GM12864 (cell line): ENCODE measurements at regions not wholly inside any gene's neighbourhood (a gene's known extent, or its start where the extent isn't known, plus 50 kb on each side); places are given as distances from the start of the nearest gene placed in this dataset.

Experiments
- DNase-seq: peaks from one replicate; pipeline ENCODE4 v3.0.0-alpha.2; 2011; ENCODE audit warnings: low read depth
- H3K4me3 ChIP-seq: 2 replicates; pipeline ENCODE4 v1.5.1; 2011; ENCODE audit warnings: mild to moderate bottlenecking, low read depth, low read length, control low read depth
- TF ChIP-seq, protein P1 (sequence below): IDR thresholded peaks from 2 replicates; pipeline ENCODE4 v1.5.1; 2011; ENCODE audit warnings: low read depth, mild to moderate bottlenecking, moderate library complexity, low read length, control low read depth, inconsistent platforms; ENCODE audit errors: missing control alignments

DNA sequence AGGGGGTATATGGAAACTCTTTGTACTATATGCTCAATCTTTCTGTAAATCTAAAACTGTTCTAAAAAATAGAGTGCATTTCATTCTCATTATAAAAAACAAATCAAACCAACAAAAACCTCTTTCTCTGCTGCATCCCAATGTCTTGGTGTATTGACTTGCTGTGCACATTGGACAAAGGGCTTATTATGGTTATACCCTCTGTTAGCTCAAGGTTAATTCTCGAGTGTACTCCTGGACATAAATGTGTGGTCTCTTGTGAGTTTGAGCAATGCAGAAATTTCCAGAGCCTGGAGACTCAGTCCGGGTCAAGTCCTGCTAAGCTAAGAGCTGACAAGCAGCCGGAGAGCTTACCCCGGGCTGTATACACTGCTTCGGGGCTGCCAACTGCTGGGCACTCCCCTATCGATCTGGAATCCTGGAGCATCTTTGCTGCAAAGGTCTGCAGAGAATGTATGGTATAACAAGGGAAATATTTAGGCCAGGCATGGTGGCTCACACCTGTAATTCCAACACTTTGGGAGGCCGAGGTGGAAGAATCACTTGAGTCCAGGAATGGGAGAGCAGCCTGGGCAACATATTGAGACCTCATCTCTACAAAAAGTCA lies 66.2 kb upstream of the BRD7 start:
- TF ChIP-seq, protein P1, sequence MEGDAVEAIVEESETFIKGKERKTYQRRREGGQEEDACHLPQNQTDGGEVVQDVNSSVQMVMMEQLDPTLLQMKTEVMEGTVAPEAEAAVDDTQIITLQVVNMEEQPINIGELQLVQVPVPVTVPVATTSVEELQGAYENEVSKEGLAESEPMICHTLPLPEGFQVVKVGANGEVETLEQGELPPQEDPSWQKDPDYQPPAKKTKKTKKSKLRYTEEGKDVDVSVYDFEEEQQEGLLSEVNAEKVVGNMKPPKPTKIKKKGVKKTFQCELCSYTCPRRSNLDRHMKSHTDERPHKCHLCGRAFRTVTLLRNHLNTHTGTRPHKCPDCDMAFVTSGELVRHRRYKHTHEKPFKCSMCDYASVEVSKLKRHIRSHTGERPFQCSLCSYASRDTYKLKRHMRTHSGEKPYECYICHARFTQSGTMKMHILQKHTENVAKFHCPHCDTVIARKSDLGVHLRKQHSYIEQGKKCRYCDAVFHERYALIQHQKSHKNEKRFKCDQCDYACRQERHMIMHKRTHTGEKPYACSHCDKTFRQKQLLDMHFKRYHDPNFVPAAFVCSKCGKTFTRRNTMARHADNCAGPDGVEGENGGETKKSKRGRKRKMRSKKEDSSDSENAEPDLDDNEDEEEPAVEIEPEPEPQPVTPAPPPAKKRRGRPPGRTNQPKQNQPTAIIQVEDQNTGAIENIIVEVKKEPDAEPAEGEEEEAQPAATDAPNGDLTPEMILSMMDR: no peak
- no peak for DNase-seq
- H3K4me3 ChIP-seq: no peak overlapping the region

DNA sequence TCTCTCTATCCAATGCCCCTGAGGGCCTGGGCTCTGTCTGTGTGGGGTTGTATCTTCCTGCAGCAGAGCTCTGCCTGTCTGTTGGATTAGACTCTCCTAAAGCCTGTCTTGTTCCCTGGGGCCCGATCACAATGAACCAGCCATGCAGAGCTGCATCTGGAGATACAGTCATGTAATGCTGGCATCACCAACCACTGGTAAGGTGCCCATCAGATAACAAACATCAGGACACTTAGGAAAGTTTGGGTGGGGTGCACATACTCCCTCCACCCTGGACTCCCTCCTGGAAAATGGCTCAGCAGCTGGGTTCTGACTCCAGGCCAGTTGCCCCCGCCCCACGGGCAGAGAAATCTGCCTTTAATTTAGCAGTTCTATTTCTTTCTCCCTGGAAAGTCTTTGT lies 61.3 kb upstream of the BRD7 start:
- TF ChIP-seq, protein P1: no peak
- DNase-seq: no peak
- H3K4me3 ChIP-seq: no peak overlapping the region

DNA sequence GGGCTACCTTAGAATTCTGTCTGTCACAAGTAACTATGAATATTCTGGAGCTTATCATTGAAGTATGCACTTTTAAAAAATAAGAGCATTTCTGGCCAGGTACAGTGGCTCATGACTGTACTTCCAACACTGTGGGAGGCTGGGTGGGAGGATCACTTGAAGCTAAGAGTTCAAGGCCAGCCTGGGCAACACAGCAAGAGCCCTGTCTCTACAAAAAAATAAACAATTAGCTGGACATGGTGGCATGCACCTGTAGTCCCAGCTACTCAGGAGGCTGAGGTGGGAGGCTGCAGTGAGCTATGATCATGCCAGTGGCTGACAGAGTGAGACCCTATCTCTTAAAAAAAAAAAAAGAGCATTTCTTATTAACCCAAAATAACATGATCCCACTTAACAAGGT lies 60.0 kb upstream of the BRD7 start:
- no peak for DNase-seq
- TF ChIP-seq, protein P1: no peak
- H3K4me3 ChIP-seq: no peak overlapping the region

DNA sequence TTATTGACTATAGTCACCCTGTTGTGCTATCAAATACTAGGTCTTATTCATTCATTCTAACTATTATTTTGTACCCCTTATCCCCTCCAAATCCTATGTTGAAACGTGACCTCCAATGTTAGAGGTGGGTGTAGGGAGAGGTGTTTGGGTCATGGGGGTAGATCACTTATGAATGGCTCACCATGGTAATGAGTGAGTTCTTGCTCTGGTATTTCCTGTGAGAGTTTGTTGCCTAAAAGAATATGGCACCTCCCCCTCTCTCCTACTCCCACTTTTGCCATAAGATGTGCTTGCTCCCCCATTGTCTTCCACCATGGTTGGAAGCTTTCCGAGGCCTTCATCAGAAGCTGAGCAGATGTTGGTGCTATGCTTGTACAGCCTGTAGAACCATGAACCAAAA lies 59.3 kb upstream of the BRD7 start:
- TF ChIP-seq, protein P1: no peak

DNA sequence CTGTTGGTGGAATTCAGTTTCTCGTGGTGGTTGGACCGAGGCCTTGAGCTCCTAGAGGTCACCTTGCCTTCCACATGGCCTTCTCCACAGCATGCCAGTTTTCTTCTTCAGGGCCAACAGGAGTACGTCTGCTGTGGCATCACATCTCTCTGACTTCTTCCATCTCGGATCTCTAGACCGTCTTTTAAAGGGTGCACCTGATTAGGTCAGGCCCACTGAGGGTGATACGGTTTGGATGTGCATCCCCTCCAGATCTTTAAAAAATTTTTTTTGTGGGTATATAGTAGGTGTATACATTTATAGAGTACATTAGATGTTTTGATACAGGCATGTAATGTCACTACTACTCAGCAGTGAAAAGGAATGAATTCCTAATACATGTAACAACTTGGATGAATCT lies 58.3 kb upstream of the BRD7 start:
- no peak for DNase-seq
- TF ChIP-seq, protein P1: no peak
- no peak overlapping the region for H3K4me3 ChIP-seq

More for the DNA sequence above, 59.3 kb upstream of the BRD7 start:
- no peak overlapping the region for H3K4me3 ChIP-seq
- no peak for DNase-seq

DNA sequence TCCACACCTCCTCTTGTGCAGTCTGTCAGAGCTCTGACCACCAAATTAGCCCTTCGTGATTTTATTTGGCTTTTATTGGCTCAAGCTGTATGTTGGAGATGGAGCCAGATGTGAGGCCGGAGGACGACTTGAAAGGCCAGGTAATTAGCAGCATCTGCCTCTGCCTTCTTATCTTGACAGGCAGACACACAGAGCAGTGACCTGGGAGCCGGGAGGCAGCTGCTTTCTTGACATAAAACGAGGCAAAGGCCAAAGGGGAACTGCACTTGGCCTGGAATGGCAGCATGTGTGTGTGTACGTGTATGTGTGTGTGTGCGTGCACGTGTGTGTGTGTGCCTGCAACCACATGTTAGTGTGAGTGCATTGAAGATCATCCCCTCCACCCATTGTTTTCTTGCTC lies 56.9 kb upstream of the BRD7 start:
- H3K4me3 ChIP-seq: no peak overlapping the region
- TF ChIP-seq, protein P1: no peak
- DNase-seq: no peak

DNA sequence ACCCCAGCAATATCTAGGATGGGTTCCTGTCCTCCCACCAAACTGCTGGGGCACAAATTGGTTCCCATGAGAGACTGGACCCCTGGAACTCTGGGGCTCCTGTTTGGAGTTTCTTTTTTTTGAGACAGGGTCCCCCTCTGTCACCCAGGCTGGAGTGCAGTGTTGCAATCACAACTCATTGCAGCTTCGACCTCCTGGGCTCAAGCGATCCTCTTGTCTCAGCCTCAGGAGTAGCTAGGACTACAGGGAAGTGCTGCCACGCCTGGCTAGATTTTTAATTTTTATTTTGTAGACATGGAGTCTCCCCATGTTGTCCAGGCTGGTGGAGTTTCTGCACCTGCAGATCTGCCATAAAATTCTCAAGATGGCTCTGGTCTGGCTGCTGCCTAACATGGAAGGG lies 56.3 kb upstream of the BRD7 start:
- DNase-seq: no peak
- no peak overlapping the region for H3K4me3 ChIP-seq
- TF ChIP-seq, protein P1: no peak
